SKM-1 (cell line): ENCODE measurements at regions not wholly inside any gene's neighbourhood (a gene's known extent, or its start where the extent isn't known, plus 50 kb on each side); places are given as distances from the start of the nearest gene placed in this dataset.
"Not testable (repeated sequence)": the region's sequence is repeated elsewhere in the genome, so short reads cannot be mapped to it uniquely, and the experiment has no call there.

Experiments
- DNase-seq: peaks from one replicate; lab custom pipeline; 2025; ENCODE audit not compliant: unreplicated experiment; lab: John Stamatoyannopoulos, UW

GRCh38 chr15:99454941-99455788 is 110.6 kb upstream of the MEF2A start:
- no peak for DNase-seq

GRCh38 chr15:99455789-99456160 is 110.0 kb upstream of the MEF2A start:
- DNase-seq, result no peak

GRCh38 chr15:99464137-99464536 is 101.6 kb upstream of the MEF2A start:
- DNase-seq, result no peak

GRCh38 chr15:99466701-99467337 is 99.0 kb upstream of the MEF2A start:
- no peak for DNase-seq

GRCh38 chr15:99467338-99467720 is 98.5 kb upstream of the MEF2A start:
- no peak for DNase-seq

- DNase-seq, result no peak
Observed at GRCh38 chr15:99467853-99468464, 97.8 kb upstream of the MEF2A start.

- DNase-seq, result not testable (repeated sequence)
Observed at GRCh38 chr15:99470204-99470603, 95.6 kb upstream of the MEF2A start.

- DNase-seq, result no peak
Observed at GRCh38 chr15:99472416-99473145, 93.2 kb upstream of the MEF2A start.

- no peak for DNase-seq
Observed at GRCh38 chr15:99473981-99474906, 91.5 kb upstream of the MEF2A start.

GRCh38 chr15:99474909-99475753 is 90.7 kb upstream of the MEF2A start:
- DNase-seq, result no peak

GRCh38 chr15:99475754-99476412 is 89.9 kb upstream of the MEF2A start:
- DNase-seq, result no peak

- DNase-seq, result peak; percentile 20
Observed at GRCh38 chr15:99476413-99477222, 89.2 kb upstream of the MEF2A start.

GRCh38 chr15:99477791-99478471 is 87.9 kb upstream of the MEF2A start:
- no peak for DNase-seq

- no peak for DNase-seq
Observed at GRCh38 chr15:99478977-99479376, 86.8 kb upstream of the MEF2A start.

- no peak for DNase-seq
Observed at GRCh38 chr15:99480016-99480810, 85.6 kb upstream of the MEF2A start.

- DNase-seq, result no peak
Observed at GRCh38 chr15:99481113-99481950, 84.5 kb upstream of the MEF2A start.
